ENCODE measurements at regions not wholly inside any gene's neighbourhood (a gene's known extent, or its start where the extent isn't known, plus 50 kb on each side); places are given as distances from the start of the nearest gene placed in this dataset.
A peak's percentile ranks its signal among the peaks of the same experiment; 100 is the strongest.

DNA sequence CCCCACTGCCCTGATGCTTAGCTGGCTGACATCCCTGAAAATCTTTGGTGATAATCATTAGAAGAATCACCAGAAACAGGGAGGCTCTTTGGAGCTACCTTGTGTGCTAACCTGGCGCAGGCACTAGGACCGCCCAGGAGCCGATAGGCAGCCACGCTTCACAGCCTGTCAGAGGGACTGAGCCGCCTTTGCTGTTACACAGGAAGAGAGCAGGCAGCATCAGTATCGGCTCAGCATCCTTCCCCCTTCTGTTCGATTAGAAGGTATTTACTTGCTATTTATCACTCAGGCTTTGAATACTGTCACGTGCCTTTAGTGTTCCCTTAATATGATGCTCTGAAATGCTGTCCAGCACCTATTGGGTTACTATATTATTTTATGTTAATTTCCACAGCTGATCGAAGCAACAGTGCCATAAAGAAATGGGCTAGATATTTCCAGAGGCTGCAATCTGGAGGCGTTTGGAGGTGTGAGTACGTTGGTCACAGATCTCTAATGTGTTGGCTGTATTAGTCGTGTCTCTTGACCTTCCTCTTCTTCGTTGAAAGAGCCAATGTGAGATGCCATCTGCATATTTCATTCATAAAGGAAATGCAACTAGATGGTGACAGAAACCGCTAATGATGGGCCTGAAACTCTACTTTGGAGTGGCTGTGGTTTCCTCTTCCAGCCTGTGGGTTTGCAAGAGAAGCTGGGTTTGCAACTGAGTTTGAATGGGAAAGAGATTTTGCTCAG is 110.4 kb upstream of the RAB27B start:
- no peak overlapping the region for H3K4me3 ChIP-seq
- H3K4me1 ChIP-seq: no peaks in the 10 kb centered on the region
- ATAC-seq: peak in 1 of 4 donors; percentile 43
- no peaks in the 10 kb centered on the region for H3K36me3 ChIP-seq
- intact Hi-C loops (cut with DNase I): no loop called here
- H3K27me3 ChIP-seq: no peaks in the 10 kb centered on the region
- WGBS (ENCODE audit: insufficient coverage, low coverage, low lambda C conversion rate, missing lambda C conversion rate): 26% methylated on average over 13 of the region's 14 CpGs
- H3K9me3 ChIP-seq: no peaks in the 10 kb centered on the region
- TF ChIP-seq, protein P1, sequence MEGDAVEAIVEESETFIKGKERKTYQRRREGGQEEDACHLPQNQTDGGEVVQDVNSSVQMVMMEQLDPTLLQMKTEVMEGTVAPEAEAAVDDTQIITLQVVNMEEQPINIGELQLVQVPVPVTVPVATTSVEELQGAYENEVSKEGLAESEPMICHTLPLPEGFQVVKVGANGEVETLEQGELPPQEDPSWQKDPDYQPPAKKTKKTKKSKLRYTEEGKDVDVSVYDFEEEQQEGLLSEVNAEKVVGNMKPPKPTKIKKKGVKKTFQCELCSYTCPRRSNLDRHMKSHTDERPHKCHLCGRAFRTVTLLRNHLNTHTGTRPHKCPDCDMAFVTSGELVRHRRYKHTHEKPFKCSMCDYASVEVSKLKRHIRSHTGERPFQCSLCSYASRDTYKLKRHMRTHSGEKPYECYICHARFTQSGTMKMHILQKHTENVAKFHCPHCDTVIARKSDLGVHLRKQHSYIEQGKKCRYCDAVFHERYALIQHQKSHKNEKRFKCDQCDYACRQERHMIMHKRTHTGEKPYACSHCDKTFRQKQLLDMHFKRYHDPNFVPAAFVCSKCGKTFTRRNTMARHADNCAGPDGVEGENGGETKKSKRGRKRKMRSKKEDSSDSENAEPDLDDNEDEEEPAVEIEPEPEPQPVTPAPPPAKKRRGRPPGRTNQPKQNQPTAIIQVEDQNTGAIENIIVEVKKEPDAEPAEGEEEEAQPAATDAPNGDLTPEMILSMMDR (IDR thresholded peaks at IDR 0.05): no peak
- TF ChIP-seq POLR2A (IDR thresholded peaks at IDR 0.05): no peak
- DNase-seq: no peak
- H3K27ac ChIP-seq: no peak overlapping the region

- DNase-seq (no peak), ATAC-seq (no peak)
- intact Hi-C loops (cut with DNase I): no loop called here
- no peaks in the 10 kb centered on the region for H3K27me3 ChIP-seq
- no peak overlapping the region for H3K4me3 ChIP-seq
- no peaks in the 10 kb centered on the region for H3K4me1 ChIP-seq
- WGBS (ENCODE audit: insufficient coverage, low coverage, low lambda C conversion rate, missing lambda C conversion rate): 75% methylated on average over 1 of the region's 1 CpG
- H3K27ac ChIP-seq: no peak overlapping the region
- H3K36me3 ChIP-seq: no peaks in the 10 kb centered on the region
- TF ChIP-seq POLR2A (IDR thresholded peaks at IDR 0.05): no peak
- TF ChIP-seq, protein P1 (IDR thresholded peaks at IDR 0.05): no peak
- no peaks in the 10 kb centered on the region for H3K9me3 ChIP-seq
Measured at GRCh38 chr18:54718408-54718773, 109.9 kb upstream of the RAB27B start.

GRCh38 chr18:54720620-54721019 is 107.7 kb upstream of the RAB27B start:
- WGBS (ENCODE audit: insufficient coverage, low coverage, low lambda C conversion rate, missing lambda C conversion rate): 55% methylated on average over 1 of the region's 1 CpG
- intact Hi-C loops (cut with DNase I): no loop called here

DNA sequence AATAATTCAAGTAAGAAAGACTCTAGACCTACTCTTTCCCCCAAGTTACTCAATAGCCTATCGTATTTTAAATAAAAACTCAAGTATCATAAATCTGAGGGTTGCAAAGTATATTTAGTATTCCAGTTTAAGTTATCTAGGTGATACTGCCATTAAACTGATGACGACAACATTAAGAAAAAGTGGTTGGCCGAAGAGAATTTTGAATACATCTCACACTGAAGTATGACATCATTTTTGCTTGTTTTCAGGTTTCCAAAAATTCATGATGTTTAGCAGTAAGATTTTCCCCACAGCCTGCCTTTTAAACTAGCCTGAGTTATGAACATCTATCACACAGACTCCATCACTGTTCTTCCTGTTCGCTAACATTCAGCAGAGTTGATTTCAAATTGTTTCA is 102.1 kb upstream of the RAB27B start:
- no peak overlapping the region for H3K4me3 ChIP-seq
- intact Hi-C loops (cut with DNase I): no loop called here
- TF ChIP-seq, protein P1 (IDR thresholded peaks at IDR 0.05): no peak
- TF ChIP-seq POLR2A (IDR thresholded peaks at IDR 0.05): no peak
- no peaks in the 10 kb centered on the region for H3K9me3 ChIP-seq
- 90% methylated on average over 4 of the region's 4 CpGs for WGBS (ENCODE audit: insufficient coverage, low coverage, low lambda C conversion rate, missing lambda C conversion rate)
- no peaks in the 10 kb centered on the region for H3K4me1 ChIP-seq
- H3K36me3 ChIP-seq: no peaks in the 10 kb centered on the region
- DNase-seq (no peak), ATAC-seq (no peak)
- H3K27me3 ChIP-seq: no peaks in the 10 kb centered on the region
- H3K27ac ChIP-seq: no peak overlapping the region

More at GRCh38 chr18:54720620-54721019, 107.7 kb upstream of the RAB27B start:
- Histone ChIP-seq H3K4me3 (no peak overlapping the region), H3K4me1 (no peaks in the 10 kb centered on the region), H3K9me3 (no peaks in the 10 kb centered on the region), H3K27me3 (no peaks in the 10 kb centered on the region), H3K36me3 (no peaks in the 10 kb centered on the region), H3K27ac (no peak overlapping the region)
- DNase-seq (no peak), ATAC-seq (no peak)
- TF ChIP-seq POLR2A (IDR thresholded peaks at IDR 0.05): no peak
- TF ChIP-seq, protein P1 (IDR thresholded peaks at IDR 0.05): no peak
